GM18909 (cell line): ENCODE measurements at regions not wholly inside any gene's neighbourhood (a gene's known extent, or its start where the extent isn't known, plus 50 kb on each side); places are given as distances from the start of the nearest gene placed in this dataset.

Experiments used
- ATAC-seq: cut with Tn5 transposase; IDR thresholded peaks from one replicate; pipeline ENCODE4 v1.9.1; 2021; ENCODE audit warnings: mild to moderate bottlenecking; ENCODE audit not compliant: unreplicated experiment, poor library complexity

DNA sequence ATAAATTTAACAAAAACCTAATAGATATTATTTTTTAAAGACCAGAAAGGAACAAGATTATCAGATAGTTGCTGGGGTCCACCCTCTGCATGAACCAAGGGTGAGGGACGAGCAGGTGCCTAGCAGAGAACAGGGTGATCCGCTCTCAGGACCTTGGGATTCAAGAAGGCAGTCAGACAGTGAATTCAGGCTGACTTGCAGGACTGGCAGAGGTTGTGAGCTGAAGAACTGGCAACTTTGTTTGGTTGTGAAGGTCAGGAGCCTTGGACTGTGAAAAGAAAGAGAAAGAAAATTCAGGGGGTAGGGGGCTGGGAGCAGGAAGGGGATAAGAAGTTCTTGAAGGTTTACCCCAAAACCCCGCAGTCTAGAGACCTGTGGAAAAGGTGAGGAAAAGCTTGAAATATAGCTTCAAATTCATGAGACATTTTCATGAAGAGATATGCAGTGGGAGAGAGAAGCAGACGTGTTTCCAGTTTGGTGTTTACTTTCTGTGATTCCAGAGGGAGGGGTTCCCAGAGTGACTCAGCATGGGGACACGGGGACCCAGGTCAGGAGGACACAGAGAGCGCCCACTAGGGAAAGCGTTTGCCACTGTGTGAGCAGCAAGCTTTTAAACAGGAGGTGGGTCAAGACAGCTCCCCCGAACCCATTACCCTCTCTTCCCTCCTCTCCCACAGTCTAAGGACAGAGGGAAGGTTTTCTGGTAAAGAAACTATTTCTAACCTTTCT, 217.2 kb upstream of the UMPS start:
- ATAC-seq = no peak

DNA sequence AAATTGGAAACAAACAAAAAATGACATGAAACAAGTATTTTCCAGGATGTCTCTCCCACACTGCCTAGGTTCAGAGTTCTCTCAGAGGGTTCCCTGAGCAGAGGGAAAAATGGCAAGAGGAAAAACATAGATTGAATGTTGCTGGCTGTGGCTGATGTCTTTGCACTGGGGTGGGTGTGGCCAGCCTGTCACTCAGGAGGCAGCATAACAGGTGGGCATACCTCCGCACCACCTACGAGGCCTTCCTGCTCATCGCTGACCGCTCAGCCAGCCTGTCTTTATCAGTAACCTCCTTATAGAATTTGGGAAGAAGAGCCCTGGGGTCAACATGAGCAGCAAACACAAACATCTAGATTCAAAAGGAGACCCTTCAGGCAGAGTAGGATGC, 216.6 kb upstream of the UMPS start:
- ATAC-seq = no peak

DNA sequence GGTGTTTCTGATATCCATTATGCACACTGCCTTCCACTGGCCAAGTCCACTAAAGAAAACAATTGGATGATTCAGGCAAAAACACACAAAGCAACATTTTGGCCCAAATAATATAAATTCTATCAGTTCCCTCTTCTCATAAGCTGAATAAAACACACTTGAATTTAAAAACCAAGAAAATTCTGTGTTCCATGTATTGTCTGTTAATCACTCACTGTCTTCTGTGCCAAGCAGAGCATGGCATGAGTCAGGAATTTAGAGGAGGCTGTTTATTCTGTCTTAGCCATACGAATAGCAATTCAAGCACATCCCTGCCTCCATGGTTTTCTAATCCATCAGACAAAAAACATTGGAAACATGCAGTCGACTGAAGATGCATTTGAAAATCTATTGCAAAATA, 215.6 kb upstream of the UMPS start:
- ATAC-seq = no peak

DNA sequence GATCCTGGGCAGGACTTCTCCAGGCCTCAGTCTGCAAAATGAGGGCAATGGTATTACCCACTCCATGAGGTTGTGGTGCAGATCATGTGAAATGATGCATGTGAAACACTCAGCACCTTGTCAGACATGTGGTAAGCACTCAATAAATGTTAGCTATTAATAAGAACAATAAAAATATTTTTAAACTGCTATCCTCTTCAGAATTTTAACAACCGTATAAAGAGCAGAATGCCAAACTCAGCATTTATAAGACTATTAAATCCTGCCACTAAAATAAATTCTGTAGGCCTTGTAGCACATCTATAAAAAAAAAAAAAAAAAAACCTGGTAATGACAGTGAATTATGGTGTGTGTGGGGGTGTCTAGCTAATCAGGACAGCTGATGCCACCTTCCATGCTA, 213.9 kb upstream of the UMPS start:
- no peak for ATAC-seq

DNA sequence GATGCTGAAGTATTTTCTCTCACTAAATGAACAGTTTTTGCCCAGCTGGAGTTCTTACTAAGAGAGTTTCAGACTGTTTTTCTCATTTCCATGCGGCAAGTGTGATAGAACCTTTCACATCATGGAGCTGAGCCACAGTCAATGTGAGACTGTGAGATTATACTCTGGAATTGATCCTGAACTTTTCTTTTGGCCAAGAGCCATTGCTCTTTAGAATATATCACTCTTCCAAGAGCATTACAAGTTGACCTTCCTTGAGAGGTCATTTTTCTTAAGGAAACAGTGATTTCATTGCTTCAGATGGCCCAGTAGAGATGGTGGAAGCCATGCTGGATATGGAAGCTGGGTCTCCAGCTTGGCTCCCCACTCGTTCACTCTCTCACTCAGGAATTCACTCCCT, 212.9 kb upstream of the UMPS start:
- ATAC-seq = no peak

DNA sequence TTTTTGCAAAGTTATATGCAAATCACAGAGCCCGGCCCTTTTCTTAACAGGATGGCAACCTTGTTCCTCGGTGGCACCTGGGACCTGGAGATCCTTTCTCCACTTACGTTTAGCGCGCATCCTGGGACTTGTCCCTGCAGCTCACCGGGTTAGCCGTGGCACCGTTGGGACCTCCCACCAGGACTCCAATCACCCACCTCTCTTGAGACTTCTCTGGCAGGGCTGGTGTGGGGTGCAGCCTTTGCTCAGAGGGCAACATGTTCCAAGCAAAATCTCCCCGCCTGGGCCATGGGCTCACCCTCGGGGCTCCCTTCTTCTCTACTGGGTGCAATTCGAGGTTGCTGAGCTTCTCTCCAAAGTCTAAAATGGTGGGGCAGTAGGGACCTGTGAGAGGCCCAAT, 211.9 kb upstream of the UMPS start:
- no peak for ATAC-seq

DNA sequence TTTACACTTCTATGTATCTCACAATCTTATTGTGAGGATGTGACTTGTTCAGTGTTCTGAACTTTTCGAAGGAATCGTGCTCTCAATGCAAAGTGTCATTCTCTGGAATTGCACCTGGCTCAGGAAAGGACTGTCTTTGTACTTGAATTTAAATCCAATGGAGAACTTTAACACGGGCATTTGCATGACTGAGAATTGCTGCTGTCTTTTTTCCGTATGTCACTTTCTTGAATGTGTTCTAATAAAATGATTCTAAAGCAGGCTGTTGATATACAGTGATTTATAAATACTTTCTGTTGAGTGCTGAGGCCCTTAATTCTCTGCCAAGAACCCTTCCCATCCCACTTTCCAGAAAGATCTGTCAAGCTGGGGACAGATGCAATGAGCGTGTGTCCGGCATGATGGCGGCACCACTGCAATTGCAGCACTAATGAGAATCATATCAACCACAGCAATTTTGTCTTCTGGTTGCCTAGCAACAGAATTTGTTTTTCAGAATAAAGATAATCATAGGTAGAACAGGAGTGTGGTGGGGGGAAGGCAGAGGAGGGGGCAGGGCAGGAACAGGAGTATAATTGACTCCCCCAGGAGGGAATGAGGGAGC, 210.6 kb upstream of the UMPS start:
- no peak for ATAC-seq

DNA sequence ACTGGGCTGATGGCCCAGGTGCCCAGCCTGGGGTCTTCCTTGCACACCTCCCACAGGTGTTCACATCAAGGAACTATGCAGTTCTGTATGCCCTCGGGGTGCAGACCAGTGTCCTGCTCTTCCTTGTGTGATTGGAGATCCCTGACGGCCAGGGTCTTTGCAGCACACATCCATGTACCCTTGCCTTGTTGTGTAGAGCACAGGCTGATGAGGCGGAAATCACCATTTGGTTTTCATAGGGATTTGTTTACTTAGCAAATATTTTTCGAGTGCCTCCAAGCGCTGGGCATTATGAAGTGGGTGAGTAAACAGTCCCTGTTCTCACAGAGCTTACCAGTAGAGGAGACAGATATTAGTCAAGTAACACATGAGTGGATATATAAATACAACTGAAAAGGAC, 209.3 kb upstream of the UMPS start:
- no peak for ATAC-seq

DNA sequence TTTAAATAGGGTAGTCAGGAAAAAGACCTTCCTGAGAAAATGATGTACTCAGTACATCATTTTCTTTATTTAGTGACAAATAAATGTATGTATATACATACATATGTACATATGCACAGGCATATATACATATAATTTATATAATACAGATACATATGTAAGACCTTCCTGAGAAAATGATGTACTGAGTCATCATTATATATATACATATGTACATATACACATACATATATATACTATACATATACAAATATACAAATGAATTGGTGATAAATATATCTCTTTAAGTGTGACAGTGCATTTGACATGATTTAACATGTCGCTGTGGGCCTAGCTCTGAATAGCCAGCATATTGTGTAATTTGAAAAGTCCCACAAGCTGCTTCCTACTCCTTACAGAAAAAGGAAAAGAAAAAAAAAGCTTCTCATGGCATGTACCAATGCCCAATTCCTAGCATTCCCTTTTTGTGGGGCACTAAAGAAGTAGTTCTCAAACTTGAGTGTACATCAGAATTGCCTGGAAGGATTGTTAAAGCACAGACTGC, 208.1 kb upstream of the UMPS start:
- ATAC-seq = no peak

DNA sequence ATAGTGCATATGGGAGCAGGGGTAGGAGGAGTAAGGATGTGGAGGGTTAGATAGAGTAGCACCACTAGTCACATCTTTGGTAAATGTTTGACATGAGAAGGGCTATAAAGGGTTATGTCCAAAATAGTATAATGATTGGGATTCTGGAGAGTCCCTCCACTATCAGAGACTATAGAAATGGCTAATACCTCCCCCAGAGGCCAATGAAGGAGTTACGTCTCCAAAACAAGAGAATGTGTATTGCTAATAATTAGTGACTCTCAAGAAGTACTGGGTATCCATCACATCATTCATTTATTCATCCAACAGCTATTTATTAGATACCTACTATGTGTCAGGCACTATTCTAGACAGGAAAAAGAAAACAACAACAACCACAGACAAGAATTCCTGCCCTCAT, 203.7 kb upstream of the UMPS start:
- ATAC-seq = no peak

DNA sequence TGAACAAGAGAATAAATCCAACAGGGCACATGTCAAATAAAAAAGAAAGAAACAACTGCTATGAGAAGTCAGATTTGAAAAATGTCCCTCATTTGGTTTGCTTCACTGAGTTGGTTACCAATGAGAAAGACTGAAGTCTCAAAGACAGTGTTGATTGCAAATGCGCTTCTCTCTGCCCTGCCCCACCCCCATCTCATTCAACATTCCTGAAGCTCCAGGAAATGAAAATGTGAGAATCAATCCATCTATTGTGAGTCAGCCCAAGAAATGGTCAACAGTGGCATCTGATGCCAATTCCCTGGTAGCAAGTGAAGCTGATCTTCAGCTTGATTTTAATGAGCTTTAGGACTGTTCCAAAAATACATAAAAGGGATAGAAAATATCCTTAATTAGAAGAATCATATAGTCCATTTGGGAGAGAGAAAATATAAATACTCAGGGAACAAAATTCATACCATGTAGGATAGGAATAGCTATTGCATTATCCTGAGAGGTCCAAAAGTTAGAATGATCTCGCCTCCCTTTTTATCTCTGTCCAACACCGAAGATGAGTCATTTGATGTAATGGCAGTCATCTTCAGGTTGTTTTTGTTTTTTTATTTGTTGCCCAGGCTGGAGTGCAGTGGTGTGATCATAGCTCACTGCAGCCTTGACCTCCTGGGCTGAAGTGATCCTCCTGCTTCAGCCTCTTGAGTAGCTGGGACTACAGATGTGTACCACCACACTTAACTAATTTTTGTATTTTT, 200.3 kb upstream of the UMPS start:
- no peak for ATAC-seq

DNA sequence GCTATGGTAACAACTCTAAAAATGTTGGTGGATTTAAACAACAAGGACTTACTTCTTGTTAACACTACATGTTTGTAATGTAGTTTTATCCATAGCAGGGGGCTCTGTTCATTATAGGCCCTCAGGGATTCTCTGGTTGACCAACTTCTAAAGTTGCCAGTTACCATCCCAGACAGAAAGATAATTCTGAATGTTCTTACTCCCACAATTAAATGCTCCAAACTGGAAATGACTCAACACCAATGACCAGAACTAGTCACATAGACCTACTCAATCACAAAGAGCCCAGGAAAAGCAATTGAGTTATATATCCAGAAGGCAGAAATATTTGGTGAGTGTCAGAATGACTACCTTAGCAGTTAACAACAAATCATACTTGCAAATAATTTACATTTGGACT, 199.3 kb upstream of the UMPS start:
- no peak for ATAC-seq

DNA sequence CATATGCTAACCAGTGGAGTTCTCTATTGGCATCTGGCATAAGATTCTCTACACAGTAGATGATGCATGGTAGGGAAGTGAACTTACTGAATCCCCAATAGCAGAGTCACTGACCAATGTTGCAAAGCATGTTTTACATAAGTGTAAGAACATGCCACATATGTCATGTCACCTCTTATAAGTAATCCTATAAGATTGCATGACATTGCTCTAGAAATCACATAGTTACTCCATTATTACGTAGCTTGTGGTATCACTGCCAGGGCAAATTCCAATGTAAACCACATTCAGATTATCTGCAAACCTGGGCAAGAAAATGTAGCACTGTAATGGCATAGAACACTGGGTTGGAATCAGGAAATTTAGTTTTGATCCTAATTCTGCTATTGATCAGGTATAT, 198.2 kb upstream of the UMPS start:
- no peak for ATAC-seq

DNA sequence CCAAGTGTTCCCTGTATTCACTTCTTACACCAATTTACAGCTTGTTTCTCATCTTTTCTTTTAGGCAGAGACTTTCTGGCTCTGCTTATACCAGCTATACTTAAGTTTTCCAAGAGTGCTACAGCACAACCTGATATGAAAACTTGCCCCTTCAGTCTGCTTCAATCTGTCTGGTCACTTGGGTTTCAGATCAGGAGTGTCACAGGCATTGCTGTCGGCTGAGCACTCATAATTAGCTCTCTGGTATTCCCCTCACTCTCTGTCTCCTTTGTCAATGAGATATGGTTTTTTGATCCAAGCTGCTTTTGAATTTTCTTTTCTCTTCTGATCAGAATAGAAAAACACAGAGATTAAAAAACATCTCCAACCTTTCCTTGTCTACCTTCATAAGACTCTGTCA, 194.9 kb upstream of the UMPS start:
- ATAC-seq = no peak

DNA sequence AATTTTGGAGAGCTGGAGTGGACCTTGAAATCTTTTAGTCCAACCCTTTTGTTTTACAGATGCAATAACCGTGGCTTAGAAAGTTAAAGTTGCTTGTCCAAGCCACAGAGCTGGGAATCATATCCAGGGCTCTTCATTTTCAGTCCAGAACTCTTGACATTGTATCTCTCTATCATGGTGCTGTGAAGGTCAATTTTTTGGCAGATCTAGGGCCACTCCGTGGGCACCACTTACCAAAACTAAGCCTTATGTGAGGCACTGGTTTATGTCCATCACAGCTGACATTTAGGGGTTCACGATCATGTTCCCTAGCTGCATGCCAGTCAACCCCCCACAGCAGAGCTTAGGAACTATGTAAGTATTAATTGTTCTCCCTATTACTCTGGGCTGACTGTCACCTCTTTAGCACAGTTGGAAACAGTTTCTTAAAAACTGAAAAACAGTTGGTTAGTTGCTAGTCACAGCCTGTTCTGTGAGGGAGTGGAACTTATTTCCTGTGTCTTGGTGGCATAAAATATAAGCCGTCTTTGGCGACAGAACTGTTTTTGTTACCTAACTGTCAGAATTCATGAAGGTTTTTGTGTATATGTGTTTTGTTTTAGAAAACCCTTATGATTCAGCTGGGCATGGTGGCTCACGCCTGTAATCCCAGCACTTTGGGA, 189.6 kb upstream of the UMPS start:
- no peak for ATAC-seq

DNA sequence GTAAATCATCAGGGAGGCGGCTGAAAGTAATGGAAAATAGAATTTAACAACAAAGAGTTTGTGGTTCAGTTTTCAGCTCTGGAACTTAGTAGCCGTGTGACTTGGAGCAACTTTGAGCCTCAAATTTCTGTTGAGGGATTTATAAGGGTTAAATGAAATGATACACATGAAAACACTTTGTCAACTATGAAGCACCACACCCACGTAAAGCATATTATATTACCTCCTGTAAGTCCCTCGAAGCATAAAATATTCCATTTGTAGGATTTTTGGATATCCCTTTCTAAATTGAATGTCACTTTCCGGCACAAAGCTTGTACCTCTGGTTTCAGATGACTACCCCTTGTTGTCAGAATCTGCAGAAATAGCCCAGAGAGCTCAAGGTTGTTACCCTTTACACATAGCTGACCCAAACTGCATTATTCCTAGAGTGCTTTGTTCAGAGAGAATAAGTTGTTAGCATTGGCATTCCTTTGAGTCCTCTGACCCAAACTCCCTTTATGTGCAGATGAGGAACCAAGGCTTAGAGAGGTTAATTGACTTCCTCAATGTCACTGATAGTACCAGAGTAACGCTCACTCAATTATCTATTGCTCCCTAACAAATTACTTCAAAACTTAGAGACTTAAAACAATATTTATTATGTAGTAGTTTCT, 187.9 kb upstream of the UMPS start:
- no peak for ATAC-seq

DNA sequence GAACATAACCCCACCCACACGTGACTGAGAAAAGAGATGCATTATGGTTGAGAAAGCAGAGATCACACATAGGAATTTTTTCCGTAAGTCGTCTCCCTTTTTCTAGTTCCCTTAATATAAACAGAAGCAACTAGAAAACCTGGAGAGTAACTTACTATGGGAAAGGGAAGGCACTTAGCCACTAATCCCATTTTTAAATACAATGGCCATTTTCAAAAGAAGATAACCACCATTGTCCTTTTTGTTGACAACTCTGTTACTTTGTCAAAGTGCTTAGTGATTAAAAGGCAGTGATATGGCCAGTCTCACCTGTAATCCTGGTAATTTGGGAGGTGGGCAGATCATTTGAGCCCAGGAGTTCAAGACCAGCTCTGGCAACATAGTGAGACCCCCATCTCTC, 184.4 kb upstream of the UMPS start:
- no peak for ATAC-seq

DNA sequence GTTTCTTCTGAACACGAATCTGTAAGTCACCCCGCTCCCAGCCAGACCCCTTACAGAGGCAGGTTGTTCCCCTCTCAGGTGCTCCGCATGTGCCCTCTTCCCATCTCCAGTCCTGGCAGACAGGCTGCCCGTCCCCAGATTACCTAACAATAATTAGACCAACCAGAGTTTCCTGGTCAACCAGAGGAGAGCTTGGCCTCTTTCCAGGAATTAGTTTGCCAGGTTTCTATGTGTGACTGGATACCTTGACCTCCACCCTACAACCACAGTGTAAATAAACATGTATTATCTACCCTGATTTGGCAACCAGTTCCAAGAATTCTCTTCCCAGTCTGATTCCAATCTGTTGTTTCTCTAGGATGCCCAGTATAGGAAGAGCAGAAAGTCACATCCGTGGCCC, 178.0 kb upstream of the UMPS start:
- no peak for ATAC-seq

DNA sequence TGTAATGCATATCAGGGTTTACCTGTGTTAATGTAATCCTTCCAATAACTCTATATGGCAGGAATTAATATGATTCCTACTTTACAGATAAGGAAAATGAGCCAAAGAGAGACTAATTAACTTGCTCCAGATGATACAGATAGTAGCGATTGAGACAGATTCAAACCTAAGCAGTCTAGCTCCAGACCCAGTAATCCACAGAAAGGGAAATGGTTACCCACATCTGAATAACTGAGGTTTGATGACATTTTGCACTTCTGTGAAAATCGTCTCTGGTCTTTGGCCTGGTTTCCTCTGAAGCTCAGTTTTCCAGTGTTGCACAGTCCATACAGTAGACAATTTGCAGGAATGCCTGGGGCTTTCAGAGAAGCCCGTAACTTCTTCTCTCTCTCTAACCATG, 177.1 kb upstream of the UMPS start:
- ATAC-seq = no peak

DNA sequence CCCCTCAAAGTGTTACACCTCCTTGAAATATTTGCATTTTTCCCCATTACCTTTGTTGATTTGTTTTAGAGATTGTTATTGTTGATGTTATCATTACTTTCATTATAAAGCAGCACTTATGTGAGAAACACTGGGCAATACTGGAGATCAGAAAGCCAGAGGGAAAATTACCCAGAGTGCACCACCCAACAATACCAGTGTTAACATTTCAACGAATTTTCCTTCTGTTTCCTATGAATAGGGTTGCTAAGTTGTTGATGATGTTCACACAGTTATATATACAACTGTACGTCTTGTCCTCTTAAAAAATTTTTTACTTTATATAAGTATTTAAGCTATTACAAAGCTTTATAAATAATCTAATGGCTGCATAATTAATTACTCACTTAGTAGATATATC, 173.6 kb upstream of the UMPS start:
- no peak for ATAC-seq
